ENCODE measurements at regions not wholly inside any gene's neighbourhood (a gene's known extent, or its start where the extent isn't known, plus 50 kb on each side); places are given as distances from the start of the nearest gene placed in this dataset.
A peak's percentile ranks its signal among the peaks of the same experiment; 100 is the strongest.

DNA sequence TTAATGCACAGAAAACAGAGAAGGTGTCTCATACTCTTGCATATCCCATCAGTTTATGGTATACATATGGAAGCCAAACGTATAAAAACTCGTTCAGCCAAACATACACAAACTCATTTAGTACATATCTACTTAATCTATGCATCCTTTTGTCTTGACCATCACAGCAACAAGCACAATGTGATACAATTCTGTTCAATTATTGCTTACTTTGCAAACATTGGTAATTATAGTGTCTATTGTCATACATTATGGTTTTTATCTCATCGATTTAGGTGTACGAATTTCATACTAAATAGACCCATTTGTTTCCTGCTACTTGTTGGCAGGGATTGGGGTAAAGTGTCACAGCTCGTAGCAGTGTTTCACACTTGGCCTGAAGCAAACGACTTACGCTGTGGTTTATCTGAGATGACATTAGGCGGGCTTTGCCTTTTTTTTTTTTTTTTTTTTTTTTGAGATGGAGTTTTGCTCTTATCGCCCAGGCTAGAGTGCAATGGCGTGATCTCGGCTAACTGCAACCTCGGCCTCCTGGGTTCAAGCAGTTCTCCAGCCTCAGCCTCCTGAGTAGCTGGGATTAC lies 425.9 kb upstream of the JARID2 start:
- H3K36me3 Mint-ChIP-seq, result no peaks in the 10 kb centered on the region
- peak; percentile 37 to 46 (median 46) for DNase-seq
- H3K4me3 Mint-ChIP-seq, result peak overlapping the region in 2 of 5 donors; percentile 5 to 38
- H3K9me3 Mint-ChIP-seq, result peaks cover 0 to 1% (median 0%) of the 10 kb centered on the region in 6 donors
- peaks cover 17 to 19% of the 10 kb centered on the region in 2 donors for H3K4me1 Mint-ChIP-seq
- peaks cover 2 to 7% (median 5%) of the 10 kb centered on the region in 3 donors for H3K27me3 Mint-ChIP-seq (ENCODE audit: low read depth in 3 of 3)
- H3K27ac Mint-ChIP-seq, result peak overlapping the region in 3 of 6 donors; percentile 11 to 42 (median 30)

DNA sequence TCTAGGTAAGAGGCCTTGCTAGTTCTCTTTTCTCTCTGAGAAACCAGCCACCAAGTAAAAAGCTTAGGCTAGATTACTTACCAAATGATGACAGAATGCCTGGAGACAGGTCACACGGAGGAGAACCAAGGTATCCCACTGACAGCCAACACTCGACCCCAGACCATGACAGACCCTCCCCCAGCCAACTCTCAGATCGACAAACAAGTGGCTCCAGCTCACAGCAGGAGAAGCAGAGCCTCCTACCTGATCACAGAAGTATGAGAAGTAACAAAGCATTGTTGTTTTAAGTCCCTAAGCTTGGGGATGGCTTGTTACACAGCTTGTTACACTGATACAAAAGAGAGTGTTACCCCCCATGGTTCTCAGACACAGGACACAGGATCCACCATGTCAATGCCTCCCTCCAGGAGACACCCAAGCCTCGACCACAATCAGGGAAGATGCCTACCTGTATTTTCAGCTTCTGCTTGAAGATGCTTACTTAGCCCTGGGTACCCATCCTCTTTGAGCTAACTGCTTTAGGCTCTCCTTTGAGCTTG lies 423.8 kb upstream of the JARID2 start:
- Mint-ChIP-seq H3K27me3 (ENCODE audit: low read depth in 3 of 3) (peaks cover 4 to 9% (median 8%) of the 10 kb centered on the region in 3 donors), H3K9me3 (peaks cover 0 to 1% (median 0%) of the 10 kb centered on the region in 6 donors), H3K27ac (no peak overlapping the region), H3K36me3 (no peaks in the 10 kb centered on the region), H3K4me3 (no peak overlapping the region), H3K4me1 (peaks cover 17 to 22% of the 10 kb centered on the region in 2 donors)
- DNase-seq, result no peak

DNA sequence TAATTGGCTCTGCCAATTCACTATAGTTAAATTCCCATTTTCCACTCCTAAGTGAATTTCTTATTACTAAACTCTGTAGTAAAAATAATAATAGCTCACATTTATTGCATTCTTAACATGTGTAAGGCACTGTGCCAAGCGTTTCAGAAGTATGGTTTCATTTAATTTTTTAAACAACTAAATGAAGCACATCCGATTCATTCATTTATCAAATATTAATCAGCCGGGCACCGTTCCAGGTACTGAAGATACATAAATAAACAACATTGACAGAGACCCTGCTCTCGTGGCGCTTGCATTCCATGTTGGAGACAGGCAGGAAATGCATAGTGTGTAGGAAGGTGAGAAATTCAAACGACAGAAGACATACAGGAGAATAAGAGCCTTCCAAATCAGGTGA lies 423.2 kb upstream of the JARID2 start:
- H3K9me3 Mint-ChIP-seq, result peaks cover 0 to 1% (median 0%) of the 10 kb centered on the region in 6 donors
- no peak overlapping the region for H3K27ac Mint-ChIP-seq
- H3K36me3 Mint-ChIP-seq, result no peaks in the 10 kb centered on the region
- DNase-seq, result no peak
- H3K4me1 Mint-ChIP-seq, result peaks cover 17 to 22% of the 10 kb centered on the region in 2 donors
- H3K27me3 Mint-ChIP-seq (ENCODE audit: low read depth in 3 of 3), result peaks cover 6 to 9% (median 8%) of the 10 kb centered on the region in 3 donors
- no peak overlapping the region for H3K4me3 Mint-ChIP-seq

DNA sequence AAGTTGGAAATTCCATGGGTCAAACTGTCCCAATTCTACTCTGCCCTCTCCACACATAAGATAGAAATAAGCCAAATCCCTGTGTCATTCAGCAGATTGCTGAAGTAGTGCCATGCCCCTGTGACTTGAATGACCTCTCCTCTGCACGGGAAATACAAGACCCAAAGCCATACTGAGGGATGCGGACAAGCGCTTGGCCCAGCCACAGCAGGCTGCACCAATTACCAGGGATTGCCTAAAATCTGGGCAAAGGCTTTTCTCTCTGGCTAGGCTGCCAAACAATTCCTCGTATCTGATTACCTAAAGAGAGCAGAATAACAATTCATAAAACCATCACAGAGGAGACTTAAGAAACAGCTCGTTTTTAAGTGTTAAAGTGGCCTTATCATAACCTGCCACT lies 421.8 kb upstream of the JARID2 start:
- Mint-ChIP-seq H3K27ac (no peak overlapping the region), H3K4me1 (peaks cover 16 to 20% of the 10 kb centered on the region in 2 donors), H3K27me3 (ENCODE audit: low read depth in 3 of 3) (peaks cover 8 to 11% (median 8%) of the 10 kb centered on the region in 3 donors), H3K9me3 (peaks cover 0 to 1% (median 0%) of the 10 kb centered on the region in 6 donors), H3K4me3 (no peak overlapping the region), H3K36me3 (no peaks in the 10 kb centered on the region)
- DNase-seq, result no peak

DNA sequence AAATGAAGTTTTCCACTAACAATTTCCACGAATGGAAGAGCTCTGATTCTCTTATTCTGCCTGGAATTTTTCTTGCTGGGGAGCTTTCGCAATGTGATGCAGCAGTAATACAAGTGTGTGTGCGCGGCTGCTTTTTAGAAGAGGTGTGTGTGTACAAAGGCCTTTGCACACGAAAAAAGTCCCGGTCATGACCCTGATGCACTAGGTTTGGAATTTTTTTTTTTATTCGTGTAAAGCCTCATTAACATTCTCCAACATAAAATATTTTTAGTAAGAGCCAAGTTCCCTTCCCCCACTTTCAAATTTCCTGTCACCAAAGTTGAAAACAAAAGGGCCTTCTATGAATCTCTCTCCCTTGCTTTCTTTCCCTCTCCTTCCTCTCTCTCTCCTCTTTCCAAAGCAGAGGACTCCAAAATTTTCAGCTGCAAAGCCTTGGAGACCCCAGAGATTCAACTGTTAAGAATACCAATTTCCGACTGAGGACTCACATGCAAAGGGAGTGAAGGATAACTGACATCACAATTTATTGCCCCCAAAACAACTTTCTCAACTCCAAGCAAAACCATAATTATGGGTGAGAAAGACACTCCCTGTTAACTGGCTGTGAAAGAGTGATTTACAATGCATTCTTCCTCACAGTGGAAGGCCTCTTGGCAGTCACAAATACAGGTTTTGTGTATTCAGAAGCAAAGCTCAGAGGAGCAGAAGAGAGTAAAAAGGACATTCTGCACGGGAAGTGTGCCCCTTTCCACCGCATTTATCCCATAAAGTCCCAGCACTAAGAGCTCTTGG lies 421.2 kb upstream of the JARID2 start:
- no peak overlapping the region for H3K27ac Mint-ChIP-seq
- peaks cover 0 to 1% (median 0%) of the 10 kb centered on the region in 6 donors for H3K9me3 Mint-ChIP-seq
- H3K36me3 Mint-ChIP-seq, result no peaks in the 10 kb centered on the region
- H3K4me3 Mint-ChIP-seq, result peak overlapping the region in 1 of 5 donors; percentile 12
- DNase-seq, result no peak
- peaks cover 8 to 12% (median 11%) of the 10 kb centered on the region in 3 donors for H3K27me3 Mint-ChIP-seq (ENCODE audit: low read depth in 3 of 3)
- H3K4me1 Mint-ChIP-seq, result peaks cover 11 to 14% of the 10 kb centered on the region in 2 donors

DNA sequence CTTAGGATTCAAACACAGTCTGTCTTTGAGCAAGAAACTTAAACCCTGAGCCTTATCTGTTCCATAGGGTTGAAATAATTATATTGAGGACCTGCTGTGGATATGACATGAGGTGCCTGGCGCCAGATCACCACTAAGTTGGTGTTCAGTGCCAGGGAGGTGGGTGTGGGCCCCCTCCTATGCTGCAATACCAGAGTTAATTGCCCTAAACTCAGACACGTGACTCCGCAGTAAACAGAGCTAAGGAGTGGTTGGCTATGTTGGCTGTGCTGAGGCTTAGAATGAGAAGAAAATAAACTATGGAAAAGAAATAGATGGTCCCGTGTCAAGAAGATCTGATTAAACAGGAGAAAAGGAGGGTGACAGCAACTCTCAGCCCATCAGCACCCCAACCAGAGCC lies 419.4 kb upstream of the JARID2 start:
- no peak for DNase-seq
- H3K27me3 Mint-ChIP-seq (ENCODE audit: low read depth in 3 of 3), result peaks cover 7 to 13% (median 10%) of the 10 kb centered on the region in 3 donors
- H3K36me3 Mint-ChIP-seq, result no peaks in the 10 kb centered on the region
- no peak overlapping the region for H3K4me3 Mint-ChIP-seq
- no peaks in the 10 kb centered on the region for H3K9me3 Mint-ChIP-seq
- peaks cover 1 to 11% of the 10 kb centered on the region in 2 donors for H3K4me1 Mint-ChIP-seq
- H3K27ac Mint-ChIP-seq, result no peak overlapping the region

DNA sequence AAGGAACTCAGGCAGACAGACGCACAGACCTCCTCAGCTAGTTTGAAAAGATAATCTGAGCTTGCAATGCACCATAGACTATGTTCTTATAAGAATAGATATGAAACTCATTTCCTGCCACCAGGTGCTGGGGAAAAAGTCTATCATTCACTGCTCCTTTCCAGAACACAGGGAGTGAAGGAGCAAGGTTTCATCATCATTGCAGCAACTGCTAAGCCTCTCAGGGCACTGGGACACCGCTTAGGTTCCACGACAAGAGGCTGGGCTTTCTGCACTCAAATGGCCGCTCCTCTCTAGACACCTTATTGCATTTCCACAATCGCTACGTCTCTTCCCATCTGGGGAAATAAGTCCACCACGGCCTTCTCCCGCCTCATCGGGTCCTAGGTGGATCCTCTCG lies 418.5 kb upstream of the JARID2 start:
- DNase-seq, result no peak
- peaks cover 7 to 13% (median 10%) of the 10 kb centered on the region in 3 donors for H3K27me3 Mint-ChIP-seq (ENCODE audit: low read depth in 3 of 3)
- no peak overlapping the region for H3K4me3 Mint-ChIP-seq
- H3K27ac Mint-ChIP-seq, result no peak overlapping the region
- H3K36me3 Mint-ChIP-seq, result no peaks in the 10 kb centered on the region
- peaks cover 1 to 11% of the 10 kb centered on the region in 2 donors for H3K4me1 Mint-ChIP-seq
- no peaks in the 10 kb centered on the region for H3K9me3 Mint-ChIP-seq

DNA sequence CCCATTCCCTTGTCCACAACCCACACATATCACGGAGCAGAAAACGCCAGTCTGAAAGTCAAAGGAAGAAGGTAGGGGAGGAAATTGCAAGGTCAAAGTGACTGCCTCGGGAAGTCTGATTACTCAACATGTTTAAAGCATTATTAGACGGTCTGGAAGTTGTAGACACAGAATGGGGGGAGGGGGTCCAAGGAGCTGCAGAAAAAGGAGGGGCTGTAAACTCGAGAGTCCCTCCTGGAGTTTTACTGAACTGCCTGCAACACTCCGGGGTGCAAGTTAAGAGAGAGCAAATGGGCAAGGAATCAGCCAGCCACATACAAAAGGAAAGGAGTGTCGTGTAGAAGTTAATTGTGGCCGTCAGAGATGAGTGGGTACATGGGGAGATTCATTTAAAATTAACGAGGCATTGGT lies 417.7 kb upstream of the JARID2 start:
- Mint-ChIP-seq H3K36me3 (no peaks in the 10 kb centered on the region), H3K4me3 (no peak overlapping the region), H3K27me3 (ENCODE audit: low read depth in 3 of 3) (peaks cover 7 to 12% (median 10%) of the 10 kb centered on the region in 3 donors), H3K4me1 (peaks cover 1 to 11% of the 10 kb centered on the region in 2 donors), H3K9me3 (no peaks in the 10 kb centered on the region), H3K27ac (no peak overlapping the region)
- DNase-seq, result no peak

DNA sequence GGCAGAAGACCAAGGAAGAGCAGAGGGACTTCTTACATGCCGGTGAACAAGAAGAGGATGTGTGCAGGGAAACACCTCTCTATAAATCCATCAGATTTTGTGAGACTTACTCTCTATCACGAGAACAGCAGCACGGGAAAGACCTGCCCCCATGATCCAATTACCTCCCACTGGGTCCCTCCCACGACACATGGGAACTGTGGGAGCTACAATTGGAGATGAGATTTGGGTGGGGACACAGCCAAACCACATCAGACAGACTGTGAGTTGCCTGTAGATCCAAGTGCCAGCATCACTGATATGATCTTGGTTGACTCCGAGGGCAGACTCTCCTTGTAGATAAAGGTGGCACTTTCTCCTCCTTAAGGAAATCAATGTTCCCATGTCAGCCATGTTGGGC lies 414.8 kb upstream of the JARID2 start:
- DNase-seq, result no peak
- Mint-ChIP-seq H3K9me3 (no peaks in the 10 kb centered on the region), H3K36me3 (no peaks in the 10 kb centered on the region), H3K4me1 (no peaks in the 10 kb centered on the region), H3K27me3 (ENCODE audit: low read depth in 3 of 3) (peaks cover 4 to 12% (median 6%) of the 10 kb centered on the region in 3 donors), H3K4me3 (no peak overlapping the region), H3K27ac (no peak overlapping the region)

DNA sequence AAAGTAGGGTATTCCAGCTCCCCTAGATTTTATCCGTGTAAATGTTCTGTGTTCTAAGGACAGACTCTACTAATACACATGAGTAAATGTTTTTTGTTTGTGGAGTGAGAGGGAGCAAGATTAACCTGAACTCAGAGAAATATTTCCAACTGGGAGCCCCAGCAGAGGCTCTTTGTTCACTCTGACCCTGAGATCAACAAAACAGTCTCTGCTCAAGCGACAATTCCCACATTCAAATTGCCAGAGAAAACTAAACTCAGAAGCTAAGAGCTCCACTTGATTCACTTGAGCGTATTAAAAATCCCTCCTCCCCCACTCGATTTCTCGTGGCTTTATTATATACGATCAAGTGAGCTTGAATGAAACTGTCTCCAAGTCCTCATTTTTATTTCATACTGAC lies 413.9 kb upstream of the JARID2 start:
- no peaks in the 10 kb centered on the region for H3K9me3 Mint-ChIP-seq
- no peak overlapping the region for H3K4me3 Mint-ChIP-seq
- no peaks in the 10 kb centered on the region for H3K4me1 Mint-ChIP-seq
- peaks cover 4 to 9% (median 6%) of the 10 kb centered on the region in 3 donors for H3K27me3 Mint-ChIP-seq (ENCODE audit: low read depth in 3 of 3)
- H3K27ac Mint-ChIP-seq, result no peak overlapping the region
- H3K36me3 Mint-ChIP-seq, result no peaks in the 10 kb centered on the region
- DNase-seq, result no peak

DNA sequence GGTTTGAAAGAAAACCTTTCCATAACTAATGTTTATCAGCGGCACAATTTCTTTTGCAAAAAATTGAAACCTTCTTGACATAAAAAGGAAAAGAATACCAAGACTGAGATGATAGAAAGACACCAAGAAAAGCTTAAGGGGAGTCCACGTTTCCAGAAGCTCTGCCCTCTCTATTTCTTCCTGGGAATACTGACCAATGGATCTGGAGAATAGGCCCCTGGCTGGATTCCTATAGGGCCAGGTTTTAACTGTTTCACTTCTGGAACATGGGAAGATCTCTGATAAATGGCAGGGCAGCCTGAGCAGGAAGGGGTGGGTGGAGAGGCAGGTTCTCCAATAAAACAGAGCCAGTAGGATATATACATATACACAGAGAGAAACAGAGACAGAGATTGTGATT lies 413.4 kb upstream of the JARID2 start:
- no peaks in the 10 kb centered on the region for H3K9me3 Mint-ChIP-seq
- H3K36me3 Mint-ChIP-seq, result no peaks in the 10 kb centered on the region
- peaks cover 2 to 9% (median 6%) of the 10 kb centered on the region in 3 donors for H3K27me3 Mint-ChIP-seq (ENCODE audit: low read depth in 3 of 3)
- H3K27ac Mint-ChIP-seq, result no peak overlapping the region
- H3K4me3 Mint-ChIP-seq, result no peak overlapping the region
- DNase-seq, result no peak
- no peaks in the 10 kb centered on the region for H3K4me1 Mint-ChIP-seq

DNA sequence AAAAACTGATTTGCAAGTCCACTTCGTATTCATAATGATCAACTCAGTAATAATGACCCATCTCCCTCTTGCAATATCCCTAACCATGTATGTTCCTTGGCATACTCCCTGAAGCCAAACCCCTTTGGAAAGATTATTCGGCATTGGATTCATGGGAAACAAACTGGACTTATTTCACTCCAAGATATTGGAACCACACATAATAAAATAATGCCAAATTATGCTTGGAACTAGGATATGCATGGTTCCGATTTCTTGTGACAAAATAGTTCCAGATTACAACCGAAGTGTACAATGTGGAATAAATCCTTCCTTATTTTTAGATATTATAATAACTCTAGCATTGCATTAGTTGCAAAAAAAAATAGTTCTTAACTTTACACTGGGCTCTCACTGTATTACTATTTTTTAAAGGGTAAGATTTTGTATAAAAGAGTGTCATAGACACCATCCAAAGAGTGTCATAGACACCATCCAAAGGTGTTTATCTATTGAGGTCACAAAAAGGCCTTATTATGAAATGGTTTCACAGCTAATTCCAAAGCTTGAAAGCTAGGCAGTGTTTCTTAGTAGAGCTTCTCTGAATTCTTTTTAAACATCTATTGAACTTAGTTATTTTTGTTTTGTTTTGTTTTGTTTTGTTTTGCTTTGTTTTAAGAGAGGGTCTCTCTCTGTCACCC lies 410.9 kb upstream of the JARID2 start:
- no peaks in the 10 kb centered on the region for H3K36me3 Mint-ChIP-seq
- H3K4me1 Mint-ChIP-seq, result no peaks in the 10 kb centered on the region
- H3K9me3 Mint-ChIP-seq, result no peaks in the 10 kb centered on the region
- no peak overlapping the region for H3K27ac Mint-ChIP-seq
- H3K27me3 Mint-ChIP-seq (ENCODE audit: low read depth in 3 of 3), result peaks cover 2 to 5% (median 5%) of the 10 kb centered on the region in 3 donors
- no peak for DNase-seq
- no peak overlapping the region for H3K4me3 Mint-ChIP-seq

DNA sequence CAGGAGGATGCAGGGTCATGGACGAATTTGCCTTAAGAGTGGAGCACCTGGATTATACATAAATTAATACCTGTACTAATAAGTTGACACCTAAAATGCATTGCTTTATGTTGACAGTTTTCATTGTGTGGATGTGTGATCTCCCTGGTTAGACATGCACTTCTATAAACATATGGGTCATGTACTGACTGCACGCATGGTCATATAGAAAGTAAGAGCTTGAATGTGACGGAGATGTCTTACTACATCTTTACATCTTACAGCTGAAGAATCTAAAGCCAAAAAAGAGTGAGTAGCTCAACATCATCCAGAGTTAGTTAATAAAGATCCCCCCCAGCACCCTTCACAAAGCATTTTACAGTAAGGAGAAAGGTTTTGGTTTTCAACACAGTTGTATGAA lies 408.4 kb upstream of the JARID2 start:
- Mint-ChIP-seq H3K9me3 (peaks cover 0 to 2% (median 0%) of the 10 kb centered on the region in 6 donors), H3K27ac (no peak overlapping the region), H3K4me1 (peaks cover 8 to 10% of the 10 kb centered on the region in 2 donors), H3K36me3 (peaks cover 0 to 4% (median 0%) of the 10 kb centered on the region in 3 donors), H3K4me3 (no peak overlapping the region), H3K27me3 (ENCODE audit: low read depth in 3 of 3) (peaks cover 2 to 5% (median 4%) of the 10 kb centered on the region in 3 donors)
- DNase-seq, result no peak

All from immature natural killer cell (primary cell).